ENCODE measurements at regions not wholly inside any gene's neighbourhood (a gene's known extent, or its start where the extent isn't known, plus 50 kb on each side); places are given as distances from the start of the nearest gene placed in this dataset.

DNA sequence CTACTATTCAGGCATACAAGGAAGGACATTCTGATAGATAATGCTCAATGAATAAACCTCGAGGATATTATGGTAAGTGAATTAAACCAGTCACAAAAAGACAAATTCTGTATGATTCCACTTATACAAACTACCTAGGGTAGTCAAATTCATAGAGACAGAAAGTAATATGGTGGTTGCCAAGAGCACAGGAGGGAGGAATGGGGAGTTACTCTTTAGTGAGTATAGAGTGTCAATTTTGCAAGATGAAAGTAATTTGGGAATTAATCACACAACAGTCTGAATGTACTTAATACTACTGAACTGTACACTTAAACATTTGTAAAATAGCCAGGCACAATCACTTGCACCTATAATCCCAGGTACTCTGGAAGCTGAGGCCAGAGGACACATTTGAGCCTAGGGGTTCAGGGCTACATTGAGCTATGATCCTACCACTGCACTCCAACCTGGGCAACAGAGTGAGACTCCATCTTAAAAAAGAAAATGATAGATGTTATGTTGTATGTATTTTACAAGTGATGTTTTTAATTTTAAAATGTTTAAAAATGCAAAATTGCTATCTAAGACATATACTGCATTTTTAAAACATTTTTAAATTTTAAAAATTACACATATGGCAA, 91.0 kb downstream of the NPAP1 start:
- H3F3A ChIP-seq (ENCODE audit: insufficient read depth, low read length, poor library complexity, severe bottlenecking) = no peaks in the 10 kb centered on the region
- H3K79me2 ChIP-seq (replicated peaks; ENCODE audit: insufficient read depth, low read length) = no peaks in the 10 kb centered on the region
- H2AFZ ChIP-seq (ENCODE audit: low read depth, low read length) = no peak overlapping the region
- H3K9me3 ChIP-seq (ENCODE audit: low read length) = no peaks in the 10 kb centered on the region
- H3K27me3 ChIP-seq (ENCODE audit: insufficient read depth, low read depth, low read length) = no peaks in the 10 kb centered on the region
- H3K27ac ChIP-seq (ENCODE audit: low read length) = no peak overlapping the region
- H3K4me3 ChIP-seq (ENCODE audit: low read length) = no peak overlapping the region
- H4K20me1 ChIP-seq (ENCODE audit: insufficient read depth) = no peaks in the 10 kb centered on the region
- H3K36me3 ChIP-seq (ENCODE audit: insufficient read depth, low read length) = no peaks in the 10 kb centered on the region
- no peak overlapping the region for H3K4me2 ChIP-seq (ENCODE audit: low read length)
- H3K9ac ChIP-seq (ENCODE audit: low read length) = no peak overlapping the region
- H3K9me2 ChIP-seq (ENCODE audit: insufficient read depth, low read length) = no peaks in the 10 kb centered on the region
- no peak for TF ChIP-seq POLR2AphosphoS5 (IDR thresholded peaks at IDR 0.05)
- TF ChIP-seq RAD21 (conservative IDR thresholded peaks at IDR 0.05) = no peak
- no peak for TF ChIP-seq MXI1 (conservative IDR thresholded peaks at IDR 0.05; ENCODE audit: poor library complexity, severe bottlenecking)
- no peak for TF ChIP-seq EZH2 (IDR thresholded peaks at IDR 0.05; ENCODE audit: borderline replicate concordance, insufficient read depth, low read length, poor library complexity, severe bottlenecking)
- TF ChIP-seq TAF1 (IDR thresholded peaks at IDR 0.05; ENCODE audit: low read depth) = no peak
- TF ChIP-seq SMC3 (conservative IDR thresholded peaks at IDR 0.05; ENCODE audit: poor library complexity) = no peak
- no peak for TF ChIP-seq EP300 (conservative IDR thresholded peaks at IDR 0.05; ENCODE audit: poor library complexity, severe bottlenecking)
- TF ChIP-seq, protein P1, sequence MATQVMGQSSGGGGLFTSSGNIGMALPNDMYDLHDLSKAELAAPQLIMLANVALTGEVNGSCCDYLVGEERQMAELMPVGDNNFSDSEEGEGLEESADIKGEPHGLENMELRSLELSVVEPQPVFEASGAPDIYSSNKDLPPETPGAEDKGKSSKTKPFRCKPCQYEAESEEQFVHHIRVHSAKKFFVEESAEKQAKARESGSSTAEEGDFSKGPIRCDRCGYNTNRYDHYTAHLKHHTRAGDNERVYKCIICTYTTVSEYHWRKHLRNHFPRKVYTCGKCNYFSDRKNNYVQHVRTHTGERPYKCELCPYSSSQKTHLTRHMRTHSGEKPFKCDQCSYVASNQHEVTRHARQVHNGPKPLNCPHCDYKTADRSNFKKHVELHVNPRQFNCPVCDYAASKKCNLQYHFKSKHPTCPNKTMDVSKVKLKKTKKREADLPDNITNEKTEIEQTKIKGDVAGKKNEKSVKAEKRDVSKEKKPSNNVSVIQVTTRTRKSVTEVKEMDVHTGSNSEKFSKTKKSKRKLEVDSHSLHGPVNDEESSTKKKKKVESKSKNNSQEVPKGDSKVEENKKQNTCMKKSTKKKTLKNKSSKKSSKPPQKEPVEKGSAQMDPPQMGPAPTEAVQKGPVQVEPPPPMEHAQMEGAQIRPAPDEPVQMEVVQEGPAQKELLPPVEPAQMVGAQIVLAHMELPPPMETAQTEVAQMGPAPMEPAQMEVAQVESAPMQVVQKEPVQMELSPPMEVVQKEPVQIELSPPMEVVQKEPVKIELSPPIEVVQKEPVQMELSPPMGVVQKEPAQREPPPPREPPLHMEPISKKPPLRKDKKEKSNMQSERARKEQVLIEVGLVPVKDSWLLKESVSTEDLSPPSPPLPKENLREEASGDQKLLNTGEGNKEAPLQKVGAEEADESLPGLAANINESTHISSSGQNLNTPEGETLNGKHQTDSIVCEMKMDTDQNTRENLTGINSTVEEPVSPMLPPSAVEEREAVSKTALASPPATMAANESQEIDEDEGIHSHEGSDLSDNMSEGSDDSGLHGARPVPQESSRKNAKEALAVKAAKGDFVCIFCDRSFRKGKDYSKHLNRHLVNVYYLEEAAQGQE (IDR thresholded peaks at IDR 0.05; ENCODE audit: borderline replicate concordance) = no peak
- TF ChIP-seq, protein P2, sequence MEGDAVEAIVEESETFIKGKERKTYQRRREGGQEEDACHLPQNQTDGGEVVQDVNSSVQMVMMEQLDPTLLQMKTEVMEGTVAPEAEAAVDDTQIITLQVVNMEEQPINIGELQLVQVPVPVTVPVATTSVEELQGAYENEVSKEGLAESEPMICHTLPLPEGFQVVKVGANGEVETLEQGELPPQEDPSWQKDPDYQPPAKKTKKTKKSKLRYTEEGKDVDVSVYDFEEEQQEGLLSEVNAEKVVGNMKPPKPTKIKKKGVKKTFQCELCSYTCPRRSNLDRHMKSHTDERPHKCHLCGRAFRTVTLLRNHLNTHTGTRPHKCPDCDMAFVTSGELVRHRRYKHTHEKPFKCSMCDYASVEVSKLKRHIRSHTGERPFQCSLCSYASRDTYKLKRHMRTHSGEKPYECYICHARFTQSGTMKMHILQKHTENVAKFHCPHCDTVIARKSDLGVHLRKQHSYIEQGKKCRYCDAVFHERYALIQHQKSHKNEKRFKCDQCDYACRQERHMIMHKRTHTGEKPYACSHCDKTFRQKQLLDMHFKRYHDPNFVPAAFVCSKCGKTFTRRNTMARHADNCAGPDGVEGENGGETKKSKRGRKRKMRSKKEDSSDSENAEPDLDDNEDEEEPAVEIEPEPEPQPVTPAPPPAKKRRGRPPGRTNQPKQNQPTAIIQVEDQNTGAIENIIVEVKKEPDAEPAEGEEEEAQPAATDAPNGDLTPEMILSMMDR (IDR thresholded peaks at IDR 0.05; ENCODE audit: poor library complexity, severe bottlenecking) = no peak

DNA sequence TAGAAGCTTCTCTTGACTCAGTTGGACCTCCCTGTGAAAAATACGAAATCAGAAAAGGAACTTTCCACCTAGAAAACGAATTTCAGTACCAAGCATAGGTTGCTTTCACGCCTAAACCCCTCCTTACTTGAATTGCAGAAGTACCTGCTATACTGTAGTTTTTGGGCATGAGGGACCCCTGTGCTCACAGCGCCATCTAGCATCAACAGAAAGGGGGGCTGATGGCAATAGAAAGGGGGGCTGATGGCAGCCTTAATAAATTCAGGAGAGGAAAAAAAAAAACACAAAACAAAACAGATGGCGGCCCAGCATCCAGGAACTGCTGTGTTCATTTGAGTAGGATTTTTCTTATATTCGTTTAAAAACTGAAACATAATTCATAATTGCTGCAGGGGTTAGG, 96.7 kb downstream of the NPAP1 start:
- H3K9me2 ChIP-seq (ENCODE audit: insufficient read depth, low read length) = no peaks in the 10 kb centered on the region
- no peak overlapping the region for H3K27ac ChIP-seq (ENCODE audit: low read length)
- TF ChIP-seq, protein P1 (IDR thresholded peaks at IDR 0.05; ENCODE audit: borderline replicate concordance) = no peak
- no peak for TF ChIP-seq SMC3 (conservative IDR thresholded peaks at IDR 0.05; ENCODE audit: poor library complexity)
- no peak for TF ChIP-seq TAF1 (IDR thresholded peaks at IDR 0.05; ENCODE audit: low read depth)
- TF ChIP-seq, protein P2 (IDR thresholded peaks at IDR 0.05; ENCODE audit: poor library complexity, severe bottlenecking) = no peak
- TF ChIP-seq EP300 (conservative IDR thresholded peaks at IDR 0.05; ENCODE audit: poor library complexity, severe bottlenecking) = no peak
- no peak for TF ChIP-seq MXI1 (conservative IDR thresholded peaks at IDR 0.05; ENCODE audit: poor library complexity, severe bottlenecking)
- TF ChIP-seq POLR2AphosphoS5 (IDR thresholded peaks at IDR 0.05) = no peak
- no peak for TF ChIP-seq EZH2 (IDR thresholded peaks at IDR 0.05; ENCODE audit: borderline replicate concordance, insufficient read depth, low read length, poor library complexity, severe bottlenecking)
- TF ChIP-seq RAD21 (conservative IDR thresholded peaks at IDR 0.05) = no peak
- H3K4me2 ChIP-seq (ENCODE audit: low read length) = no peak overlapping the region
- H4K20me1 ChIP-seq (ENCODE audit: insufficient read depth) = no peaks in the 10 kb centered on the region
- H3F3A ChIP-seq (ENCODE audit: insufficient read depth, low read length, poor library complexity, severe bottlenecking) = no peaks in the 10 kb centered on the region
- no peak overlapping the region for H3K4me3 ChIP-seq (ENCODE audit: low read length)
- H3K9ac ChIP-seq (ENCODE audit: low read length) = no peak overlapping the region
- no peaks in the 10 kb centered on the region for H3K27me3 ChIP-seq (ENCODE audit: insufficient read depth, low read depth, low read length)
- no peaks in the 10 kb centered on the region for H3K36me3 ChIP-seq (ENCODE audit: insufficient read depth, low read length)
- H3K9me3 ChIP-seq (ENCODE audit: low read length) = no peaks in the 10 kb centered on the region
- H3K79me2 ChIP-seq (replicated peaks; ENCODE audit: insufficient read depth, low read length) = no peaks in the 10 kb centered on the region
- H2AFZ ChIP-seq (ENCODE audit: low read depth, low read length) = no peak overlapping the region

Data from neural cell (in vitro differentiated cells).